GM19238 (cell line): ENCODE measurements at regions not wholly inside any gene's neighbourhood (a gene's known extent, or its start where the extent isn't known, plus 50 kb on each side); places are given as distances from the start of the nearest gene placed in this dataset.
"Not testable (repeated sequence)": the region's sequence is repeated elsewhere in the genome, so short reads cannot be mapped to it uniquely, and the experiment has no call there.

Experiments used
- DNase-seq: peaks from one replicate; pipeline ENCODE4 v3.0.0; 2011; ENCODE audit warnings: low spot score; ENCODE audit not compliant: insufficient read length

DNA sequence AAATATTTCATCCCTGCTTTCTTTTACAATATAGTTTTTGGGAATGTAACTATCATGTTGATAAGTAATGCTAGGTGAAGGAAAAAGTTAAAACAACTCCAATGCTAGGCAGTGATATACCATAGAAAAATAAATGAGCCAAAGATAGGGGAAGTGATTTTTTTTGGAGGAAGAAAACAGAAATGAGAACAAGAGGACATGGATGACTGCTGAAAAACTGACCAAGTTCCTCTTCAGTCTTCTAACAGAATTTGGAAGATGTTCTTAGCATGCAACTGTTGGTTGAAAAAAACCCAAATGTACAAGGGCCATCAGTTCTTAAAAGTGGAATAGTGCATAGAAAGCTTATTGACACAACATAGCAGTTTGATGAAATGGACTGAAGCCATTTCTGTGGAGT lies 262.5 kb upstream of the STARD13 start:
- no peak for DNase-seq

DNA sequence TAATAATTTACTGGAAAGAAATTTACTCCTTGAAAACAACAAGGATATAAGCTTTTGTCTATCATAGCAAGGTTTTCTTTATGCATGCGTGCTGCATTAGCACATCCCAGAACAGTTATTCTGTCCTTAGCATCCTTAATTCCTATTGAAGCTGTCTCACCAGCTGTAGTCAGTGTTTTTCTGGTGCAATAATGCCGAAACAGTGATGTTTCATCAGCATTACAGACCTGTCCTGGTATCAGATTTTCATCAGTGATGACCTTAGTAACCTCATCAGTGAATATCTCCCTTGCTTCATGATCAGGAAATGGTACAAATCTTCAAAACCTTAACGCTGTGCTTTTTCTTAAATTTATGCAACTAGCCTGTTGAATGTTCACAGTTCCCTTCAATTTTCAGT lies 264.7 kb upstream of the STARD13 start:
- no peak for DNase-seq

GRCh38 chr13:33550885-33551284 lies 265.3 kb upstream of the STARD13 start:
- DNase-seq, result no peak

DNA sequence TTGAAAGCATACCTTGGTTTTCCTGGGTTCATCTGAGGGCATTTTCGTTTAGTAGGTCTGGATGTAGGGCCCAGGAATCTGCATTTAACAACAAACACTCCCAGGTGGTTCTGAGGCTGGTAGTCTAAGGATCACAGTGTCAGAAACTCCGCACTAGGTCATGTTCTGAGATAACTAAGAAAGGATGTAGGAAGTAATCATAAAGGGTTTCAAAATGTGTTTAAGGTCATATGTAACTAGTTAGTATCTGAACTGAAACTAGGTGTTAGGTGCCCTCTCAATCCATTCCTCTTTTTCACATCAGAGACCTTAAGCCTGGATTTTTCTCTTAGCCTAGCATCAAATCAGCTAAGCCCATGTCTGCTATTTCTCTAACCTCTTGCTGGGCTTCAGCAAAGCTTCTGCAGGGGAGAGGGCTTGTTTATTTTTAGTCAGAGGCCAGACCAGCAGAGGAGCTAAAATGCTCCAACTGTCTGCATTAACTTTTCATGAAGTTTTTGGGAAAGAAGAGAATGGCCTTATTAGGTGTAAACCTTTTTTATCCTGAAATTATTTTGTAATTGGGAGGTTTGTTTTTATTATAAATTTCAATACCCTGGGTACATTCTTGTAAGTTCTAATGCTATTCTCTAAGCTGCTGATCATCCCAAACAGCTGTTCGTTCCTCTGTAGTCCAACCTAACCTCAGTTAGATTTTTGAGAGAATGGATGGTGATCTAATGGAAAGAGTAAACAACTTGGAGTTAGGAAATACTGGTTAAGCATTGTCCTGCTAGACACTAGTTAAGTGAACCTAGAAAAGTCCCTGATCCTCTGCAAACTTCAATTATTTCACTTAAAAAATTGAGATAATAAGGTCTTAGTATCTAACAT lies 262.8 kb upstream of the RFC3 start:
- no peak for DNase-seq

DNA sequence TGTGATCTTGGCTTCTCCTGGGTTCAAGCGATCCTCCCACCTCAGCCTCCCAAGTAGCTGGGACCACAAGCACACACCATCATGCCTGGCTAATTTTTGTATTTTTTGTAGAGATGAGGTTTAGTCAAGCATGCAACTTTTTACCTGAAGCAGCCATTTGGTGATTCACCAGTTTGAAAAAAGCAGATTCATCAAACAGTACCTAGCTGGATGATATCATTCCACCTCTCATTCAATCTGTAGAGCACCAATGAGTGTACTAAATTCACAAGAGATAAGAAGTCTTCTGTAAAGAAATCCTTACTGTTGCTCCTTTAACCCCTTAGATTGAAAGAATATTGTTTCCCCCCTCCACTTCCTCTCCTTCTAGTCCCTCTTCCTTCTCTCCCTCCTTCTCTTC lies 261.1 kb upstream of the RFC3 start:
- no peak for DNase-seq

GRCh38 chr13:33560726-33561125 lies 257.2 kb upstream of the RFC3 start:
- no peak for DNase-seq

DNA sequence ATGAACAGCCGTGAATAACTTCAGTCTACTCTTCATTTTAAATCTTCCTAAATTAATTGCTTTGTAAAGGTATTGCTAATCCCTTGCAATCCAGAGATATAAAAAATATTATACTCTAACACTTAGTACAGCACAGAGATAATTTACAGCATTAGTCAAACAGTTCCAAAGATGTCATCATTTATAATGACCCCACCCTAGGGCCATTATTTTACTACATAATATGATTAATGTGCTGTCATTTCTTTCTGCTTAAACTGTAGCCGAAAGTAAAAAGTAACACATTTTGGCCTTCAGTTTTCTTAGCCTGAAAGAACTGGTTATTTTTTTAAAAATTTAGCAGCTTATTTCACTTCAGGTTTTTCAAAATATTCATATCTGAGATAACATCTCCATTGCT lies 256.3 kb upstream of the RFC3 start:
- no peak for DNase-seq

- DNase-seq, result no peak
These were observed 246.3 kb upstream of the RFC3 start for GRCh38 chr13:33571618-33572017.

DNA sequence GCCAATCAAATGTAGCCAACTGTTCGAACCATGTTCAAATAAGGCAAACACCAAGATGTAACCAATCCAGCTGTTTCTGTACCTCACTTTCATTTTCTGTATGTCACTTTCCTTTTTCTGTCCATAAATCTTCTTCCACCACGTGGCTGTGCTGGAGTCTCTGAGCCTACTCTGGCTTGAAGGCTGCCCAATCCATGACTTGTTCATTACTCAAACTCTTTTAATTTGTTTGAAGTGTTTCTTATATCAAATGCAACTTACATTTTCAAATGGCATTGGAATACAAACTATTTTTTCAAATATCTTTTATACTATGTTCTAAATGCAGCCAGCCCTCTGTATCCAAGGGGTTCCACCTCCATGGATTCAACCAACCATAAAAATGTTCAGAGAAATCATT lies 245.6 kb upstream of the RFC3 start:
- DNase-seq, result not testable (repeated sequence)

DNA sequence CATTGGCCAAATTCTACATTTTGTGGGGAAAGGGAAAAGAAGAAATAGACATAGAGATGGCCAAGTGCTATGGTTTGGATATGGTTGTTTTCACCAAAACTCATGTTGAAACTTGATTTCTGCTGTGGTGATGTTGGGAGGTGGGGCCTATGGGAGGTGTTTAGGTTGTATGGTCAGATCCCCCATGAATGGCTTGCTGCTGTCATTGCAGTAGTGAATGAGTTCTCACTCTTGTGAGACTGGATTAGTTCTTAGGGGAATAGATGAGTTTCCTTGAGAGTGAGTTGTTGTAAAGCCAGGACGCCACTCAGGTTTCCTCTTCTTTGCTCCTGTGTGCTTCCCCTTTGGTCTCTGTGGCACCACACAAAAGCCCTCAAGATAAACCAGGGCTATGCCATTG lies 242.6 kb upstream of the RFC3 start:
- DNase-seq, result no peak

GRCh38 chr13:33577007-33577406 lies 240.9 kb upstream of the RFC3 start:
- DNase-seq, result no peak

GRCh38 chr13:33578786-33579185 lies 239.2 kb upstream of the RFC3 start:
- DNase-seq, result no peak

GRCh38 chr13:33582121-33582520 lies 235.8 kb upstream of the RFC3 start:
- DNase-seq, result no peak

DNA sequence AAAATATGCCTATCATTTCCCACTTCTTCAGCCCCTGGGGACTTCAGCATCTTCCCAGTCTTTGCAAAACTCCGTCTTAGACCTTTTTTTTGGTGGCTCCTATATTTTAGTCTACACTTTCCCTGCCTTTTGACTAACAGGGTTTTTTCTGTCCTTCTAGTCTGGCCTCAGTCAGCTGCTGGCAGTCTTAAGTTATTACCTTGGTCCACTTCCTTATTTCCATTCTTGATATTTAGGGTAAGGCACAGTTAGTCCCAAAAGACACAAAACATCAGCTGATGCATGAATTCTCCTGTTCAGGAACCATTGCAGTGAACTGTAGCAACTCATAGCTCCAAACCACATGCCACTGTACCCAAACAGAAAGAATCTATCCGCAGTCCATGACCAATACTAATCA lies 234.6 kb upstream of the RFC3 start:
- no peak for DNase-seq

- DNase-seq, result no peak
These were observed 227.0 kb upstream of the RFC3 start for GRCh38 chr13:33590936-33591335.

- DNase-seq, result no peak
These were observed 211.3 kb upstream of the RFC3 start for GRCh38 chr13:33606692-33607091.

DNA sequence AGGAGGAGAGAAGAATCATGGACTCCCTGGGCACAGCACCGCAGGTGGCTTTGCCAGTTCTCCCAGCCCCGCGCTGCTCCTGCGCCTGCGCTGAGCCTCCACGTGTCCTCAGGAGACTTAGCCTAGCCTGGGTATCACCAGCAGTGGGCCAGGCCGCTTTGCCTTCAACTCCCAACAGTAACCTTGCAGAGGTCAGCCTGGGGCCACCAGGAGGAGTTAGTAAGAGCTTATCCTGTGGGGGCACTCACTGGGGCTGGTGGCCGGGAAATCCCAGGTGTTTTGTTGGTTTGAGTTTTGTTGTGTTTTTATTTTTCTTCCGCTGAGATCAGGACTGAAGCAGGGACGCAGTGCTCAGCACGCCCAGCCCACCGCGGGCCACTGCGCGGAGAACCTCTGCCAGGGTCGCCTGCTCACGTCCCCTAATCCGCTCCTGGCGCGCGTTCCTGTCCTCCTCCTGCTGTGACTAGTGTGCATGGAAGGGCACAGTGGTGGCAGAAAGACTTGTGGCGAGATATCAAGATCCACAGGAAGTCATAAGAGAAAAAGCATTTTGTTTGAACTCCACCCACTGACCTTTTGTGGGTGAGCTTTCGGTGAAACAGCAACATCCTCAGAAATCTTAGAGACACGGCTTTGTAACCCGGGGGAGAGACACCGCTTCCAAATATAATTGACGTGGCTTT lies 207.4 kb upstream of the RFC3 start:
- no peak for DNase-seq

- no peak for DNase-seq
These were observed 206.7 kb upstream of the RFC3 start for GRCh38 chr13:33611121-33611805.

- DNase-seq, result no peak
These were observed 205.0 kb upstream of the RFC3 start for GRCh38 chr13:33612641-33613638.

GRCh38 chr13:33615436-33615835 lies 202.5 kb upstream of the RFC3 start:
- no peak for DNase-seq

DNA sequence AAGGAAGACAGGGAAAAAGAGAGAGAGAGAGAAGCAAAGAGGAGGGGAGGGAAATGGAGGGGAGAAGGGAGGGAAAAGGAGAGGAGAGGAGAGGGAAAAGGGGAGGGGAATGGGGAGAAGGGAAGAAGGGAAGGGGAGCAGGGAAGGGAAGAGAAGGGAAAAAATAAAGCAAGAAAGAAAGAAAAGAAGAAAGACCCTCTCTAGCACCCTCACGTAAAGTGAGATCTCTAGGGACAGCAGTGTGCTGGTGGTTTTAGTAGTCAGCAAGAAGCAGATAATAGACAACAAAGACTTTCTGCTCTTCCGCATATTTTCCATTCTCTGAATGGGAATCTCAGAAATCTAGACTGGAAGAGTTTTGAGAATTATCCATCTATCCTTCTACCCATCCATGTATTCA lies 201.8 kb upstream of the RFC3 start:
- no peak for DNase-seq
